Inflammatory macrophage treated with lipopolysaccharide for 4 hours (primary cell): ENCODE measurements at regions not wholly inside any gene's neighbourhood (a gene's known extent, or its start where the extent isn't known, plus 50 kb on each side); places are given as distances from the start of the nearest gene placed in this dataset.

Source experiments
- DNase-seq: peaks from one replicate; pipeline ENCODE4 v3.0.0-alpha.2; 2020

DNA sequence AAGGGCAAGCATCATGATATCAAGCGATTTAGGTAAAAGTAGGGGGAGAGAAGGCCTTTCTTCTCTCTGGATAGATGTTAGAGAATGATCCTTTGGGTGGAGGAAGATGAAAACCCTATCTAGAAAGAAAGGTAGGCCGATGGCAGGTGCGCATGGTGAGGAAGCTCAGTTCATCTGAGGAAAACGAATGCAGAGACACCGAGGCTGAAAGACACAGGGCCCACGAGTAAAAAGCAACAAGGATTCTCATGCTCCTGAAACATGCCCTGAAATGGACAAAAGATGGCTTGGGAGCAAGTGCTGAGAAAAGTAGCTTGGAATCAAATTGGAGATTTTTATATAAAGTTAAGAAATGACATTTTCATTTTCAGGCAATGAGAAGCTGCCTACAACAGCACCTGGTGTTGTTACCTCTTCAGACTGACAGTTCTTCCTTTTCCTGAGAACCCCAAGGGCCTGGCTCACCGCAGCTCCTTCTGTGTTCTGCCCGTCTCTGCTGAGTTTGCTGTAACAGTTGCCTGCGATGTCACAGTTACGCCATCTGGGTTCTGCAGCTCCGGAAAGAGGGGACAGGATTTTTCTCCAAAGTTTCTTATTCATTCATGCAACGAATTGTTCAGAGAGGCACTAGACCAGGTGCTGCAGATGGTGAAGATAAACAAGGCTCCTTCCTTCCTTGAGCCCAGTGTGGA lies 402.0 kb upstream of the KLF6 start:
- DNase-seq = no peak

DNA sequence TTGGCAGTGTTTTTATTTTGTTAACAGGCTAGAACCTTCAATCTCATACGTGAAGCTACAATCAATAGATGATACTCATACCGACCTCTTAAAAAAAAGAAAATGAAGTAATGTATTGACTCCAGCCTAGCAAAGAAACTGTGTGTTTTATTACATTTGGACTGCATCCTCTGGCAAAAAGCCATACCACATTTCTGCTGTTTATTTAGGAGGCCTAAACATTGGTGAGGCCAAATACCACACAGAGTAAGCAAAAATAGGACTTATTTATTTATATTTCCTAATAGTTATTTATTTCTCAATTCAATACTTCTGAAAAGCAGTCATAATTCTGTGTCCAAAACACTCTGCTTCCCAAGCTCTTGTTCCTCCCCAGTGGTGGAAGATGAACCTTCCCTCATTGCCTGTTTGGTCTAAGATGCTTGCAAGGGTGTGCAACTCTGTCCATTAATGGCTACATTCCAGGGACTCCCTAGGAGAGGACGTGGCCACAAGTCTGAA lies 398.8 kb upstream of the KLF6 start:
- DNase-seq = no peak

DNA sequence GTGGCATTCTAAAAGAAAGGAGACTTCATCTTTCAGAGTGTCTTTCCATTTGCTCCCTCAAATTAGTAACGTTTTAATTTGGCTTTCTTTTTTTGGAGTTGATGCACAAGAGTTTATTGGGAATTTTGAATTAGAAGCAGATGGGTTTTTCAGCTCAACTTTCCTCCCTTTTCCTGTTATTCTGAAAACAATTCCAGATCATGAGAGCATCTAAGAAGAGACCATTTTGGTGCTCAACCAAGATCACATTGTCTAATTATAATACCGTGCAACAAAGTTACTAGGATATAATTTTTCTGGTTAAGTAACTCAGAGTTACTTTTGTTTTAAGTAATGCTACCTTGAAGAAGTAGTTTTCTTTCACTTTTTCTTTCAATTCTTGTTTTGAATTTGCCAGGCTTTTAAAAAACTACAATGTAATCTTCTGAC lies 396.6 kb upstream of the KLF6 start:
- DNase-seq = peak; percentile 59

DNA sequence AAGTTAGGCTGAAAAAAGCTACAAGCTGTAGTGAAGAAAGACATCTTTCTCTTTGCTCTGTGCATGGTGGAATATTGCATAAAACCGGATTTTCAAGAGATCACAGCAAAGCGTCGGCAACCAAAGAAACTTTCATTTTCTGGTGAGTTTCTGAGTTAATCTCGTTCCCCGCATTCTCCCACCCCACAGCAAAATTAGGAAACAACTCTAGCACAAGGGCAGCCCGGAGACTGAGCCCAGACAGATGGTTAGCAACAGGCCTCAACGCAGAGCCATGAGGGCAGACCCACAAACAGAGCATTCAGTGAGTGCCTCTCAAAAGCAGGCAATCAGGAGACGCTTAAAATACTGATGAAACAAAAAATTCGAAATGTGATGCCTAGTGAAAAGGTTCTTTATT lies 396.1 kb upstream of the KLF6 start:
- peak; percentile 32 for DNase-seq

DNA sequence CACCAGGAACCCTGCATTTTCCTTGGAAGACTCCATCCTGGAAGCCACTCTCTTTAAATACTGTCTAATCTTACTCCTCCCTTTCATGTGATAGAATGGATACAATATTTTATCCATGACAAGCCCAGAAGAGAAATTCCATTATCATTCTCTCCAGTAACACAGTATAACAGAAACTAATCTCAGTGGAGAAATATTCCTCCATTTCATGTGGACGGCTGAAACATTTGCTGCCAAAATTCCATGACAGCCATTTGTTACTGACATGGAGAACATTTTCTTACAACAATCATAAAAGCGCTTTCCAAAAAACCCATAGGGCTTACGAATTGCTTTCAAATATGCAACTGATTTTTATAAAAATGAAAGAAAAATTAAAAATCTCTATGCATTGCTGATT lies 392.8 kb upstream of the KLF6 start:
- no peak for DNase-seq

DNA sequence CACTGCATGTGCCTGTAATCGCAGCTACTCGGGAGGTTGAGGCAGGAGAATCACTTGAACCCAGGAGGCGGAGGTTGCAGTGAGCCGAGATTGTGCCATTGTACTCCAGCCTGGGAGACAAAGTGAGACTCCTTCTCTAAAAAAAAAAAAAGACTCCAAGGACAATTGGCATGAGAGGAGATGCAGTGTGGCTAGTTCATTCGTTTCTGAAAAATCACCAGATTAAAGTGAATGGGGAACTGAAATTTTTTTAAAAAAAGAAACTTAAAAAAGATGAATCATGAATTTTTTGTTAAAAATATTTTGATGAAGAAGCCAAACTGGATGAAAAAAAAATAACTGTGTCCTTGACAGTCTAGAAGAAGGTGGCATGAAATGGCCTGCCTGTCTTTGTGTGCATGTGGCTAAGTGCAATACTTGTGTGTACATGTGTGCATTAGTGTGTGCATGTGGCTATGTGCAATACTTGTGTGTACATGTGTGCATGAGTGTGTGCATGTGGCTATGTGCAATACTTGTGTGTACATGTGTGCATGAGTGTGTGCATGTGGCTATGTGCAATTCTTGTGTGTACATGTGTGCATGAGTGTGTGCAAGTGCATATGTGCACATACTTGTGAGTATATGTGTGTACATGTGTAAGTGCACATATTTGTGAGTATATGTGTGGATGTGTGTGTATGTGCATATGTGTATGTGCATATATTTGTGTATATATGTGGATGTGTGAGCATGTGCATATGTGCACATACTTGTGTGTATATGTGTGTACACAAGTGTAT lies 391.7 kb upstream of the KLF6 start:
- peak; percentile 44 for DNase-seq

DNA sequence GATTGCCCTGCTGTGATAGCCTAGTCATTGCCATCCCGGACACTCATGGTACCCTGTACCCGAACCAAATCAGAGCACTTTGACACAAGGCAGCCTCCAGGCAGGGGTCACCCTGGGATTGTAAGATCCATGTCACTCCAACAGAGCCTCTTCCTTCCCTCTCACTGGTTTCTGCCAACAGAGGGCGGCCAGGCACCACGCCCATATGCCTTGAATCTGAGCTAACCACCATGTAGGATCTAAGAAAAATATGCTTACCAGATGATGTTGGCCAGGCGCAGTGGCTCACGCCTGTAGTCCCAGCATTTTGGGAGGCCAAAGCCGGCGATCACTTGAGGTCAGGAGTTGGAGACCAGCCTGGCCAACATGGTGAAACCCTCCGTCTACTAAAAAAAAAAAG lies 389.2 kb upstream of the KLF6 start:
- DNase-seq = no peak

DNA sequence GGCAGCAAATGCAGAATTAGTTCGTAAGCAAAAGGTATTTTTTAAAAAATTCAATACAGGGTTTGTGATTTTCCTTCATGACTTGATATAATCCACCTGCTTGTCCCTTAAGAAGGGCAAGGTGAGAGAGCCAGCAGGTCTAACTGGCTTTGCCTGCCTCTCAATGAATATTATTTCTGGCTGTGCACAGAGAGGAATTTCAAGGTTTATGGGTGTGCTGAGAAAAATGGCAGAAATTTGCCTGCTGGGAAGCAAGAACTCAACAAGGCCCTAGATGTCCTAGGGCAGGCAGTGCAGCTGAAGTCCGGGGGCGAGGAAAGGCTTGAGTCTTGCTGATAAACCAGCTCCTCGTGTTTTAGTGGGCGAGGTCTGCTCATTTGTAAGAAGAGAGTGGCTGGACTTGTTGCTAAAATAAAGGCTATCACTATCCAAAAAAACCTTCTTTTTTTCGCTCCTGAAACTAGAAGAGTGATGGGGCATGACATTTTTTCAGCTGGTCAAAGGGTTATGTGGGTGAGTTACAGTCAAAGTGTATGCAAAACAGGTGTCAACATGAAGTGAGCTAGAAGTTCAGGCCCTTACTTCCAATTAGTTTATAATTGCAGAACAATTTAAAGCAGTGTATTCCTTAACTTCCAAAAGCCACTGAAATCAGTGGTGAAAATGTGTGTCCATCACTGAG lies 385.8 kb upstream of the KLF6 start:
- DNase-seq = no peak

DNA sequence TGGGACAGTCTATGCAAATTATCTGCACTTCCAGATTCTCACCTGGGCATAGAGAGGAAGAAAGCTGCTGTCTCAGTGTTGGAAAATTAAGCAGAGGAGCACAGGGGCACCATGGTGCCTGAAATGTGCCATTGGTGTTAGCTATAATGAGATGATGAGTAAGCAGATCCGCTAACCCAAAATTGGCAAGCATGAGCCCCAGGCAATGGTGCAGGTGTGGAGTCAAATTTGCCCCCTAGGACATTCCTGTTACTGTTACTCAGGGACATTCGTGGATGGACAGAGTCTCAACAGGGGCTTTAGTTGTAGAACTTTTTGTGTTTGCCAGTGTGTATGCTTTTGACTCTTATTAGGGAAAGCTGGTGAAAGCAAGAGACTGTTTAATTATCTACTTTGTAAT lies 385.2 kb upstream of the KLF6 start:
- DNase-seq = no peak

DNA sequence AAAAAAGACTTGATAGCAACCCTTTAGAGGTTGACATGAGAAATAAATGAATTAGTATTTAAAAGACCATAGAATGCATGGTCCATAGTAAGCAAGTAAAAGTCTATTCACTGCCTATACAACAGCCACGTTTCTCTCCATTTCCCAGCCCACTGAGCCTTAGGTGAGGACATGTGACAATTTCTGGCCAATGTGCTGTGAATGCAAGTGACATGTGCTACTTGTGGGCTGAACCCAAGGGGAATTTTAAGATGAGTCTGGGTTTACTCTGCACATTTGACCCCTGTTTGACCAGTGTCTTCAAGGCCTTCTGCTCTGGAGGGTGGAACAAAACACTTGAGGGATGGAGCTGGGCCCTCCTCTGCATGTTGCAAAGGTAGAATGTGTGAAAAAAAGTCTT lies 384.4 kb upstream of the KLF6 start:
- no peak for DNase-seq

DNA sequence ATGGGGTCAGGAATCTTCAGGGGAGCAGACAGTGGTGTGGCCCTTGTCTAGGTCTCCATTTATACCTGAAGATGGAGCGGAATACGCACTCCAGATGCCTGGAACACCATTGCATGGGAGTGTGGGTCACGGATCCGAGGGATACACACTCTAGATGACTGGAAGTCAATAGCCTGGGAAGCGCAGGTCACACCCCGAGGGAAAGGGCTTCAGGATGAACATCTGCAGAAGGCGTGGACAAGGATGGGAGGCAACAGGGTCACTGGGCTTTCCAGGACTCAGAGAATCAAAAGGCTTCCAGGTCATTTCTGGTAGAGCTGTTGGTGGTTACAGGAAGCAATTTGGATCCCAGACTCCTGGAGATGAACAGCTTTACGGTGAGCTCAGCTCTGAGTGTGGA lies 382.2 kb upstream of the KLF6 start:
- no peak for DNase-seq

DNA sequence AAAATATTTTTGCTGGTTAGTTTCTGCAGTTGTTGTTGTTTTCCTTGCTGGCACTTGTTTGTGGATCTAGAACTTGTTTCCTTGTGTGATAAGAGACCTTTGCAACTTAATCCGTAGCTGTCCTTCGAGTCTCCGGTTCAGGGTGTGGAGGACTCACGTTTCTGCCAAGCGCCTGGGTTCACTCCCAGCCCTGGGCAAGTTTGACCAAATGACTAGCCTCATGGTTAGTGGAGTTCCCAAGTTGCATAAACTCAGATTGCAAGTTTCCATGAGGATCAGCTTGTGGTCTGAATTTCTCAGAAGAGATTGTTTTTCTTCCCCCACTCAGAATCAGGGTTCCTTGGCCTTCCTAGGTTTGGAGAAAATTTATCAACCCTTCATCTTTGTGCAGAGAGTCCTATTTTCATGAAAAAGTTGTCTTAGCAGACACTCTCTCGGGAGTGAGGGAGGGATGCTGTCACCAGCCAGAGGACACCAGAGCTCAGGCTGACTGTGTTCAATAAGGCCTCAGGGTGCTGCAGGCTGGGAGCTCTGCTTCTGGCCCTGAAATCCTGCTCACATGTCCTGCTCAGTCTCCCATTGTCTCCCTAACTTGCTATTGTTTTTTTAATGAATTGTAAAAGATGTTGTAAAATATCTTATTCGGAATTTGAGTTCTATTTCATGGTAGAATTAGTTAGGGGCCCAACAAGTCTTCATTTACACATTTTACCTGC lies 377.7 kb upstream of the KLF6 start:
- DNase-seq = peak; percentile 4

DNA sequence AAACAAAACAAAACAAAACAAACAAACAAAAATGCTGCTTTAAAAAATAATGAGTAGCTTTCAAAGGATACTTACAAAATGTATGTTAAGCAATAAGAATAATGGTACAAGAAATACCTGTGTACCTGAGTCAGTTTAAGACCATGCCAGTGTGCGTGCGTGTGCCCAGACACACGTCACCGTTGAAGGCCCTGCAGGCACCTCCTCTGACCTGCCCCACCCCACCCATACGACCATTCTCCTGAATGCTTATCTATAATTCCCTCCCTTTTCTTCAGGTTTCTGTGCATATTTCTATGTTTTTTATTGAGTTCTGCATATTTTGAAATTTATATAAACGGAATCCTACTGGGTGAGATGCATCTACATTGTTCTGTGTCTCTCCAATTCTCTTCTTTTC lies 374.2 kb upstream of the KLF6 start:
- DNase-seq = no peak

DNA sequence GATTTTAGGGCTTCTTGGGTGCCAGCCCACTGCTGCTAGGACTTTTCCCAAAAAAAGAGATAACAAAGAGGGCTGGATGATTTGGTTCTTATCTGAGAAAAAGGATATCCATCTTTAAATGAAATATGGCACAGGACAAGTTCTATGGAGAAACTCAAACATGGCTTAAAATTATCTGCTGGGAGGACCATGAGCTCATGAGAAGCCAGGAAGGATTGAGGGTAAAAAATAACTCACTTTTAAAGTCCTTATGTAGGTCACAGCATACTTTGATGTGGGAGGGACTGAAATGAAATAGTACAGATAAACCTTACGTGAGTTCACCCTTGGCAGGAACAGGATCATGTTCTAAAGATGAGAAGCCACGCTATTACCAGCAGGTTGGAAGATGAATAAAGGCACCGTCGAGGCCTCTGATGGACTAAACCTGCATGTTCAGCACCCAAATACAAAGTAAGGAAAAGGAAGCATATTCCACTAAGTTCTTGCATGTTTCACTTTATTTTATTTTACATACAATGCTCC lies 369.2 kb upstream of the KLF6 start:
- no peak for DNase-seq

DNA sequence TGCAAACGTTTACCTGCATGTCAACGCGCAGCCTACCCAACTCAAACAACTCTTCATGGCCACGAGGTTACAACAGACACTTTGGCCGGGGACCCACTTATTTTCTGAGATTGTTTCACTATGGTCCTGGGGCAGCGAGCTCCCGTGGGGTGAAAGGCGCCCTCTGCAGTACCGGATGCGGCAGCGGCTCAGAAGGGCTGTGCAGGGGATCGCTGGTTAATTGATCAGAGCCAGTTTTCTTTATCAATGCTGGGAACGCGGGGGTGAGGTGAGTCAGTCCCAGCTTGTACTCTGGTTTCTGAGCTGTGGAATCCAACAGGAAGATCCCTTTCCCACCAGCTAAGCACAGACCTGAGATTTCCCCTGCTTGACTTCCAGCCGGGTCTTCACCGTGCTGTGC lies 366.5 kb upstream of the KLF6 start:
- DNase-seq = no peak

DNA sequence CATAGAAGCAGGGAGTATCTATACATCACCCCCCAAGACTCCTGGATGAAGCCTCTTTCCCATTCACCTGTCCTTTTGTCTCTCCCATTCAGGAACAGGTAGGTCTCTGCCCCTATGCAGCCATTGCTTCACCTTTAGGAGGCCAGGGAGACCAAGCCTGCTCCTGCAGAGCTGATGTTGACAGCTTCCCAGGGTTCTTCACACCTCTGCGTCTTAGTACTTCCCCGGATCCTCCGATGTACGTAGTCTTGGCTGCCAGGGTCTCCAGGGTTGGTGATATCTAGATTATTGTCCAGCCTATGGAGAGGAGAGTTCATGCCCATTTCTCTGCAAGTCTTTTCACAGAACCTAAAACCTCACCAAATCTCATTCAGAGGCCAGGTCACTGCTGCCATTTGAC lies 365.7 kb upstream of the KLF6 start:
- DNase-seq = no peak

DNA sequence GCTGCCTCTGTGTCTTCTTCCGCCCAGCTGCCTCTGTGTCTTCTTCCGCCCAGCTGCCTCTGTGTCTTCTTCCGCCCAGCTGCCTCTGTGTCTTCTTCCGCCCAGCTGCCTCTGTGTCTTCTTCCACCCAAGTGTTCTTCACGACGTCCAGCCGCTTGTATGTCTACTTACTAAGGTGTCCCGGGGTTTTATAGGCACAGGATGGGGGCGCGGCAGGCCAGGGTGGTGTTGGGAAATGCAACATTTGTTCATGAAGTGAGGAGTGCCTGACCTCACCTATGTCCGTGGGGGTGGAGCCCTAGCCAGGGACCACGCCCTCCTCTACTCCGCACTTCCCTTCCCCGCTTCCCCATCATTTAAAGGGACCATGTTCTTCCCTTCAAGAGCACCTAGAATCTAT lies 364.5 kb upstream of the KLF6 start:
- DNase-seq = peak; percentile 15

DNA sequence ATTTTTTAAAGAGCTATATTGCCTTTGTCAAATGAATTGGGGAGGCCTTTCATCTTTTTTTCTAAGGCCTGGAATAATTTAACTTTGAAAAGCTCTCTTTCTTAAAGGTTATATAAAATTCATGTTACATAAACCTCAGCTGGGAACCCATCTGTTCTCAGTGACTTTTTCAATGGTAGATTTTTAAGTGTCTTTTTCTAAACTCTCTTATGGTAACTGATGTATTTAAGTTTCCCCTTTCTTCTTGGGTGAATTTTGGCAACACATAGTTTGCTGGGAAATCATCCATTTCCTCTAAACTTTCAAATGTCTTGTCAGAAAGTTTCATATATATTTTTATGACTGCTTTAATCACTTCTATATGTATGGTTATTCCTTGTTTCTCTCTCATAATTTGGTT lies 362.2 kb upstream of the KLF6 start:
- DNase-seq = no peak

DNA sequence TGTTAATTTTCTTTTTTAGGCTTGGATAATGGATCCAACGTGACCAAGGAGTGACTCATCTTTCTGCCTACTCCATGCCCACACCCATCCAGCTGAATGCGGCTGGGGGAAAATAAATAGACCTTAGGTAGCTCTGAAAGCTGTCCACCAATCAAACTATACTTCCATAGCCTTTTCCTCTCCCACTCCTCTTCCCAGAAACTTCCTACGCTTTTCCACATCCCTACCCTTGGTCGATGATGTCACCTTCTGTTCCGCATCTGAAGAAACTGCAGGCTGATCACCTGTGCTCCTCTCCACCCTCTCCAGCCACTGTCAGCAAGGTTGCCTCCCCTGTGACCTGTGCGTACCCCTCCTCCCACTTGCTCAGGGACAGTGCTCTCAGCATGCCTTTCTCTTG lies 359.8 kb upstream of the KLF6 start:
- DNase-seq = no peak

DNA sequence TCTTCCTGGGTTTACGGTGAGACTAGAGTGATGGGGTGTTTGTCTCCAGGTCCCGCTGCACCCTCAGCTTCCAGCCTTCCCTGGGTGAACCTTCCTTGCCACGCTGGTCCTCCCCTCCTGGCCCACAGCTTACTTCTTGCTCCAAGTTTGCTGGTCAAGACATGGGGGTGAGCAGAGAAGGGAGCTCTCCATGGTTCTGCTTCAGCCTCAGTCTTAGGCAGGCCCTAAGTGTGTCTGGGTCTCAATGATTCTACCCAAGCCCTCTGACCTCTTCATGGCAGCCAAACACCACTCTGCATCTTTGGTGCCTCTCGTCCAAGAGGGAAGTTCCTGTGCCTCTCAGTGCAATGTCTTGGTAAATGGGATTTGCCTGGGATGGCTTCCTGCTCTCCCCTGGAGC lies 356.5 kb upstream of the KLF6 start:
- no peak for DNase-seq

DNA sequence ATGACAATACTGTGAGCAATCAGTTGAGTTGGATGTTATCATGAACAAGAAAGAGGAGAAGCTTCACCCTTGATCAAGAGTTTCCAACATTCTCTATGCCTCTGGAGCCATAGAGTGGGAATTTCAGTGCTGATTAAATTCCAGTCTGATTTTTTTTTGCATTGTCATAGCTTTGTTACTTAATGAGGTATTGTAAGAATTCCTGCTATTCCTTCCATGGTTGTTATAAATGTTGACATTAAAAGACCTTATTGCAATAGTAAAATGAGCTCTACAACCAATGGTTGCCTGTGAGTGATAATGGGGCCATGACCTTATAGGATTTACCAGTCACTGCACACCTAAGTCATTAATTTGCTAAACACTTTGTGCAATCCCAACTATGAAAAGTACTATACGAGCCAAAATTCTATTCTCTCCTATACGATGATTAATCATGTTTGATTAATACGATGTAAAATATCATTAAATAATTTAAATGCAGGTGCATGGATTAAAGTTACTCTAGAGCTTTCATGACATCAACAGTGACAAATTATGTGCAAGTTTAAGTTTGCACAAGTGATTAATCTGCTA lies 353.2 kb upstream of the KLF6 start:
- no peak for DNase-seq

DNA sequence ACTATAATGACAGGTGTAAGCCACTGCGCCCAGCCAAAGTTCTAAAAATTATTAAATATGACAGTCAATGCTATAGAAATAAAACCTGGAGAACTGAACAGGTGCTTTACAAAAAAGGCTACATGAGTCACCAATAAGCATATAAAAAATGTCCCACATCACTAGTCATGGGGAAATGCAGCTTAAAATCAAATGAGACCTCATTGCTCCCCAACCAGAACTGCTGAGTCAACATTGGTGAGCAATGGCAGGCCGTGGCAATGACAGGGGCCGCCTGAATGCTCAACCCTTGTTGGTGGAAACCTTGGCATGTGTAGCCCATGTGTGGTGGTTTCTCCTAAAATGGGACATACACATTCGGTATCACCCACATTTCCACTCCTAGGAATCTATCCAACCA lies 352.3 kb upstream of the KLF6 start:
- DNase-seq = no peak

DNA sequence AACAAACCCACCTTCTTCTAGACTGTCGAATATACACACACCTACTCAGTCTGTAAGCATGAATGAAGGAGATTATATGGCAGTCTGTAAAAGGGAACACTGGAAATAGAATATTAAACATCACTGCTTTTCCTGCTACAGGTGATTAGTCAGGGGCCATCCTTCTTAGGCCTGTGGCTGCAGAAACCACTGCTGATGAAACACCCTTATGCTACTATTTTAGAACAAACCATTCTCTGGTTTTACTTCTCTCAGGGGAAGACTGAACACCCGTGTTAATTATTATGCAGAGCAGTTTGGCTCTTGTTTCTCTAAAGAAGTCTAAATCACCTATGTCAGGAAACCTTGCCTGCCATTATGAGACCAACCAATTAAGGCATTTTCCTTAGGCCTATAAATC lies 351.1 kb upstream of the KLF6 start:
- no peak for DNase-seq
